DMS153 treated with DMSO at 0.1 percent for 48 hours (cell line): ENCODE measurements at regions not wholly inside any gene's neighbourhood (a gene's known extent, or its start where the extent isn't known, plus 50 kb on each side); places are given as distances from the start of the nearest gene placed in this dataset.

Source experiments
- DNase-seq: peaks from one replicate; lab custom pipeline; 2025; ENCODE audit not compliant: unreplicated experiment; lab: John Stamatoyannopoulos, UW

DNA sequence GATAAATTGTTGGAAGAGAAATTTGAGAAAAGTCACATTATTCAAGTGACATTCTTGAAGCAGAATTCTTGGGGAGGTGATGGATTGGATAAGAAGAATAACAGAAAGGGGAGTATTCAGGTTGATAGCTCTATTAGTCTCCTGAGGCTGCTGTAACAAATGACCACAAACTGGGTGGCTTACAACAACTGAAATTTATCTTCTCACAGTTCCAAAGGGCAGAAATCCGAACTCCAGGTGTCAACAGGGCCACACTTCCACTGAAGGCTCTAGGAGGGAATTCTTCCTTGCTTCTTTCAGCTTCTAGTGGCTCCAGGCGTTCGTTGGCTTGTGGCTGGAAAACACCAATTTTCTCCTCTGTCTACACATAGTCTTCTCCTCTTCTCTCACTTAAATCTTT is 99.8 kb downstream of the TES start:
- no peak for DNase-seq

DNA sequence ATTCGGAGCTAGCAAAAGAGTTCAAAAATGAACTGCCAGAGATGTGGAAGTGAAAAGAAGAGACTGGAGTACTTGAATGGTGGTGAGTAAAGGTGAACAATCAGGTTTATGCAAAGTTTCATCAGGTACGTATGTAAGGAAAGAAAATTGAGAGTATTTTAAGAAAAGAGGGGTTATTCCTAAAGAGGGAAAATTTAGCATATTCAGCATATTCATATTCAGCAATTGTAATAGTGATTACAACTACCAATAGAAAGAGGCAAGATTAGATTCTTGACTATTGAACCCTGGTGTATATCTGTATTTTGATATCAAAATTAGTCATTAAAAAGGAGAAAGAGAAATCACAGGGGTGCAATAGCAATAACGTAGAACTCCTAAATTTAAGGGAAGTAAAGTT is 100.9 kb downstream of the TES start:
- DNase-seq: no peak

DNA sequence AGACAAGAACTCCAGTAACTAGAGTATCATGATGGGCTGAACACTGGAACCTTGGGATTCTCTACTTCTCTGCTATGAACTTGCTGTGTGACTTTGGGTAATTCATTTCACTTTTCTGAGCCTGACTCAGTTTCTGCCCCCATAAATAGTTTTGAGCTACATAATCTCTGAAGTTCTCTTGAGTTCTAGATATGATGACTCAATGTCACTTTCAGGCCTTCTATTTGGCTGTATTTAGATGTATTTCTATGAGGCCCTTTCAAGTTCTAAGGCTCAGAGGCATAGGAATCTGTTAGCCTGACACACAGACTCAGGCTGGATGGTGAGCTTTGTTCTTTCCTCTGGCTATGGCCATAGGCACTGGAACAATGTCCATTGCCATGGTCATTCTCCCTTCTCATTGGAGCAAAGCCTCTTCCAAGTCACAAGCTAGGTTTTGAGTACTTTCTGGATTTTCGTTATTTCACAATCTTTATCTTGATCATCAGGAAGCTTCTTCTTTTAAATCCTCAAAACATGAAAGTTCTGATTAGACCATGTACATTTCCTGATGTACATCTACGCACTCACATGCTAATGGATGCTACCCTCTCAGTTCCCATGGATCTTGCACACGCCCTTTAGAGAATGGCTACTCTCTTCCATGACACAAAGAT is 101.6 kb downstream of the TES start:
- no peak for DNase-seq

GRCh38 chr7:116315293-116315692 is 105.0 kb downstream of the TES start:
- DNase-seq: no peak

- DNase-seq: no peak
These were observed 105.5 kb downstream of the TES start for GRCh38 chr7:116315803-116316202.

- no peak for DNase-seq
These were observed 106.7 kb downstream of the TES start for GRCh38 chr7:116316838-116317628.

- no peak for DNase-seq
These were observed 107.6 kb downstream of the TES start for GRCh38 chr7:116317907-116318306.

- DNase-seq: no peak
These were observed 112.2 kb downstream of the TES start for GRCh38 chr7:116322541-116322940.

DNA sequence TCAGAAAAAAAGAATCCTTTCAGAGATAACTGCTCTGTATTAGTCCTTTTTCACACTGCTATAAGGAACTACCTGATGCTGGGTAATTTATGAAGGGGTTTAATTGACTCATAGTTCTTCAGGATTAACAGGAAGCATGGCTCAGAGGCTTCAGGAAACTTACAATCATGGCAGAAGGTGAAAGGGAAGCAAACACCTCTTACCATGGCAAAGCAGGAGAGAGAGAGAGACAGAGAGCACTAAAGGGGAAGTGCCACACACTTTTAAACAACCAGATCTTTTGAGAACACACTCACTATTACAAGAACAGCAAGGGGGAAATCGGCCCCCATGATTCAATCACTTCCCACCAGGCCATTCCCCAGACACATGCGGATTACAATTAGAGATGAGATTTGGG is 114.2 kb downstream of the TES start:
- DNase-seq: no peak

DNA sequence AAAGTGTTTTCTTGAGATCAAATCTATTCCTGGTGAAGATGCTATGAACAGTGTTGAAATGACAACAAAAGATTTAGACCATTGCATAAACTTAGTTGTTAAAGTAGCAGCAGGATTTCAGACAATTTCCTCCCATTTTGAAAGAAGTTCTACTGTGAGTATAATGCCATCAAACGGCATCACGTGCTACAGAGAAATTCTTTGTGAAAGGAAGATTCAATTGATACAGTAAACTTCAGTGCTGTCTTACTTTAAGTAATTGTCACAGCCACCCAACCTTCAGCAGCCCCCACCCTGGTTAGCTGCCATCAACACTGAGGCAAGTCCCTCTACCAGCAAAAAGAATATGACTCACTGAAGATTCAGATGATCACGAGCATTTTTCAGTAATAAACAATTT is 115.2 kb downstream of the TES start:
- no peak for DNase-seq

GRCh38 chr7:116327135-116327534 is 116.8 kb downstream of the TES start:
- no peak for DNase-seq

DNA sequence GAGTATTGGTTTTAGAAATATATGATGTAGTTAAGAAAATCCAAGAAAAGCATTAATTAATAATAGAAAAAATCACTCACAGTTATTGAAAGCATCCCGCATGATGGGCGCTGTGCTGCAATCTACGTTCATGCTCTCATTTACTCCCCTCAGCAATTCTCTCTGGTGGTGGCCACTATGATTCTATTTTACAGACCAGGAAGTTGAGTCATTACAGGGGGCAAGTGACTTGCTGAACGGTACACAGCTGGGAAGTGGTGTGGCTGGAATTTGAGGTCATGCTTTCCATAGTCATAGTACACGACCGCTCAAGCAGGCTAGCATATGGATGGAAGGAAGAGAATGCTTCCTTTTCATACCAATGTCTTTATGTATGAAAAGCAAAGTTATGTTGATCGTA is 117.4 kb downstream of the TES start:
- no peak for DNase-seq

DNA sequence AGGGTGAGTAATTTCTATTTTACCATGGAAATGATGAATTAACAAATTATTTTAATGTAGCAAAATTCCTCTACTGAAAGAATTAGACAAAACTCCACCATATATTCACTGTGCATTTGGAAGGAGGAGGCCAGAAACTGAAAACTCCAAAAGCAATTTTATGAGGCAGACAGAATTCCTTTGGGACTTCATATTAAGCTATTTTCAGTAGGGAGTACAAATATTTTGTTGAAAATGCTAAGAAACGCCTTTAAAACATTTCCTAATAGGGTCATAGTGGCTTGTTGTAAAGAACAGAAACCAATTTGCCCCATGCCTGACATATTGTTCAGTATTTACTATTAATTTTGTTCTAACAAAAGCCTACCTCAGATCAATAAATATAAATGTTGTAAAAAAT is 117.8 kb downstream of the TES start:
- DNase-seq: no peak

GRCh38 chr7:116329686-116330503 is 119.6 kb downstream of the TES start:
- DNase-seq: no peak

GRCh38 chr7:116331020-116331419 is 120.7 kb downstream of the TES start:
- DNase-seq: no peak

- no peak for DNase-seq
These were observed 122.4 kb downstream of the TES start for GRCh38 chr7:116332766-116333165.

DNA sequence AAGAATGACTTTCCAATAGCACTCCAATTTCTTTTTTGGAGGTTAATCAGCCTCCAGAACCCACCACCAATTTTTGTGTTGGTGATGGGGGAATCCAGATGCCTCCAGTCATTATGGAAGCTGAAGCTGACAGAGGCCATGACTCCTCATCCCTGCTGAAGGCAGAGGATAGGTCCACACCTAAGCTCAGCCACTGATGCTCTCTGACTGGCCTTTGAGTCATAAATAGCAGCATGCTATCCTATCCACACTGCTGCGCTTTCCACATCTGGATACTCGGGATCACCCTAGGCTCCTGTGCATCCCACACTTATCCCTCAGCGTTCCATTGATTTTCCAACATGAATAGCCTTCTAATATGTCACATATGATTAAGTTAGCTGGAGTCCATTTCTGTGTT is 124.2 kb downstream of the TES start:
- DNase-seq: no peak

DNA sequence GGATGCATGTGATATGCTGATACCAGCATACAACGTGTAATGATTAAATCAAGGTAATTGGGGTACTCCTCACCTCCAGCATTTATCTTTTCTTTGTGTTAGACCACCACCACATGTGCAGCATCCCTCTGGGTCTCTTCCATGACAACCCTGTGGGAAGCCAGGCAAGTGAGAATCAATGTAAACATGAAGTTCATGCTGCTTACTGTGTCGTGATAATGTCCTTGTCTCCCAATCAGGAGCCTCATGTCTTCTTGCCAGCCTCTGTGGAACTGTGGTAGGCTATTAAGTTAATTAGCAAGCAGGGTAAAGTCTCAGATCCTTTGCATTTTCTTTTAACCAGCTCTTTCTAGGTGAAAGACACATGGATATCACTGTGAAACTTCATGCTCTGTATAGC is 126.7 kb downstream of the TES start:
- no peak for DNase-seq

GRCh38 chr7:116337800-116338199 is 127.5 kb downstream of the TES start:
- no peak for DNase-seq

GRCh38 chr7:116339564-116339963 is 129.2 kb downstream of the TES start:
- DNase-seq: no peak

DNA sequence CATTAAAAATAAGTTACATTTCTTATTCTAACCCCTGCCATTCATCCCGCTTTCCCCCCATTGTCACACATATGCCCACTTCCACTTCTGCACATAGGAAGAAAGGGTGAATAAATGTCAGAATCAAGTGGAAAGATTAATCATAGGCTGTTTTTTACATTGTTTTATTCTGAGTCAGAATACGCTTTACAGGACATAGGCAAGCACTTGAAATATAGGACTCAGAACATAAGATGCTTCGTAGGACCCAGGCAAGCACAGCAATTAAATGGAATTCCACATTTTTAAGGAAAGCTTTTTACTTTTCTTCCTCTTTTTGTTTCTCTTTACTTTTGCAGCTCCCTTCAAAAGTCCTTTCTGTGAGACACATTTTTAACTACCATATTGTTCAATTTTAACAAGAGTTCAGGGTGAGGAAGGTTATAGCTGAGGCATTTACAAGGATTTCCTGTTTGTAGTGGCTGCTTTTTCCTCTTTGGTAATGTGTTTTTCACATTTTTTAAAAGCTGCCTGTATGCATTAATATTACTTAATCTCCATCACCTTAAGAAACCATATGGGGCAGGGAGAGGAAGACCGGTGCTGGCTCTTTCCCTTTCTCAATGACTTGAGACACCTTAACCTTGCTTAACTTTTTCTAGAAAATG is 130.0 kb downstream of the TES start:
- DNase-seq: no peak
